ENCODE measurements at regions not wholly inside any gene's neighbourhood (a gene's known extent, or its start where the extent isn't known, plus 50 kb on each side); places are given as distances from the start of the nearest gene placed in this dataset.

- no peaks in the 10 kb centered on the region for H3K4me1 ChIP-seq (ENCODE audit: control insufficient read depth, insufficient read depth, low read length)
- no peaks in the 10 kb centered on the region for H3K9me3 ChIP-seq (ENCODE audit: control insufficient read depth, low read length)
- WGBS = 85% methylated on average over 3 of the region's 3 CpGs
- ATAC-seq (no peak), DNase-seq (no peak)
- no peaks in the 10 kb centered on the region for H3K27me3 ChIP-seq (ENCODE audit: control insufficient read depth, insufficient read depth)
- H3K27ac ChIP-seq (ENCODE audit: low read length) = no peak overlapping the region
- intact Hi-C loops (cut with DNase I) = no loop called here
- no peak overlapping the region for H3K4me3 ChIP-seq (ENCODE audit: low read length)
These were observed 152.4 kb upstream of the SERPINE2 start for GRCh38 chr2:224191465-224191864.

GRCh38 chr2:224190936-224191270 lies 151.8 kb upstream of the SERPINE2 start:
- Histone ChIP-seq H3K9me3 (ENCODE audit: control insufficient read depth, low read length) (no peaks in the 10 kb centered on the region), H3K27me3 (ENCODE audit: control insufficient read depth, insufficient read depth) (no peaks in the 10 kb centered on the region), H3K4me3 (ENCODE audit: low read length) (no peak overlapping the region), H3K4me1 (ENCODE audit: control insufficient read depth, insufficient read depth, low read length) (no peaks in the 10 kb centered on the region), H3K27ac (ENCODE audit: low read length) (no peak overlapping the region)
- intact Hi-C loops (cut with DNase I) = no loop called here
- ATAC-seq = no peak
- 55% methylated on average over 2 of the region's 2 CpGs for WGBS
- DNase-seq = no peak

- H3K9me3 ChIP-seq (ENCODE audit: control insufficient read depth, low read length) = no peaks in the 10 kb centered on the region
- no peak for DNase-seq
- H3K4me3 ChIP-seq (ENCODE audit: low read length) = no peak overlapping the region
- intact Hi-C loops (cut with DNase I) = no loop called here
- no peak for ATAC-seq
- H3K27ac ChIP-seq (ENCODE audit: low read length) = no peak overlapping the region
- H3K4me1 ChIP-seq (ENCODE audit: control insufficient read depth, insufficient read depth, low read length) = no peaks in the 10 kb centered on the region
- no peaks in the 10 kb centered on the region for H3K27me3 ChIP-seq (ENCODE audit: control insufficient read depth, insufficient read depth)
- WGBS = 61% methylated on average over 2 of the region's 2 CpGs
These were observed 151.3 kb upstream of the SERPINE2 start for GRCh38 chr2:224190234-224190935.

GRCh38 chr2:224187220-224187619 lies 148.1 kb upstream of the SERPINE2 start:
- Histone ChIP-seq H3K4me1 (ENCODE audit: control insufficient read depth, insufficient read depth, low read length) (no peaks in the 10 kb centered on the region), H3K27ac (ENCODE audit: low read length) (no peak overlapping the region), H3K27me3 (ENCODE audit: control insufficient read depth, insufficient read depth) (no peaks in the 10 kb centered on the region), H3K9me3 (ENCODE audit: control insufficient read depth, low read length) (no peaks in the 10 kb centered on the region), H3K4me3 (ENCODE audit: low read length) (no peak overlapping the region)
- intact Hi-C loops (cut with DNase I) = no loop called here
- DNase-seq (no peak), ATAC-seq (no peak)
- 96% methylated on average over 1 of the region's 1 CpG for WGBS

GRCh38 chr2:224185023-224185601 lies 146.0 kb upstream of the SERPINE2 start:
- H3K9me3 ChIP-seq (ENCODE audit: control insufficient read depth, low read length) = no peaks in the 10 kb centered on the region
- no peaks in the 10 kb centered on the region for H3K4me1 ChIP-seq (ENCODE audit: control insufficient read depth, insufficient read depth, low read length)
- WGBS = 74% methylated on average over 4 of the region's 4 CpGs
- ATAC-seq = no peak
- no peak overlapping the region for H3K4me3 ChIP-seq (ENCODE audit: low read length)
- H3K27me3 ChIP-seq (ENCODE audit: control insufficient read depth, insufficient read depth) = no peaks in the 10 kb centered on the region
- H3K27ac ChIP-seq (ENCODE audit: low read length) = no peak overlapping the region
- intact Hi-C loops (cut with DNase I) = no loop called here
- DNase-seq = no peak

GRCh38 chr2:224183086-224183485 lies 144.0 kb upstream of the SERPINE2 start:
- H3K9me3 ChIP-seq (ENCODE audit: control insufficient read depth, low read length) = no peaks in the 10 kb centered on the region
- no peak for ATAC-seq
- no peaks in the 10 kb centered on the region for H3K27me3 ChIP-seq (ENCODE audit: control insufficient read depth, insufficient read depth)
- no peaks in the 10 kb centered on the region for H3K4me1 ChIP-seq (ENCODE audit: control insufficient read depth, insufficient read depth, low read length)
- 61% methylated on average over 3 of the region's 3 CpGs for WGBS
- no peak overlapping the region for H3K27ac ChIP-seq (ENCODE audit: low read length)
- DNase-seq = no peak
- H3K4me3 ChIP-seq (ENCODE audit: low read length) = no peak overlapping the region
- intact Hi-C loops (cut with DNase I) = no loop called here

- no peaks in the 10 kb centered on the region for H3K27me3 ChIP-seq (ENCODE audit: control insufficient read depth, insufficient read depth)
- H3K27ac ChIP-seq (ENCODE audit: low read length) = no peak overlapping the region
- intact Hi-C loops (cut with DNase I) = no loop called here
- WGBS = 88% methylated on average over 3 of the region's 3 CpGs
- H3K4me3 ChIP-seq (ENCODE audit: low read length) = no peak overlapping the region
- H3K9me3 ChIP-seq (ENCODE audit: control insufficient read depth, low read length) = no peaks in the 10 kb centered on the region
- no peaks in the 10 kb centered on the region for H3K4me1 ChIP-seq (ENCODE audit: control insufficient read depth, insufficient read depth, low read length)
- ATAC-seq = no peak
- DNase-seq = no peak
These were observed 143.4 kb upstream of the SERPINE2 start for GRCh38 chr2:224182498-224182897.

- WGBS = 89% methylated on average over 6 of the region's 6 CpGs
- no peak for DNase-seq
- ATAC-seq = no peak
- no peak overlapping the region for H3K27ac ChIP-seq (ENCODE audit: low read length)
- intact Hi-C loops (cut with DNase I) = no loop called here
- no peaks in the 10 kb centered on the region for H3K27me3 ChIP-seq (ENCODE audit: control insufficient read depth, insufficient read depth)
- no peaks in the 10 kb centered on the region for H3K9me3 ChIP-seq (ENCODE audit: control insufficient read depth, low read length)
- H3K4me3 ChIP-seq (ENCODE audit: low read length) = no peak overlapping the region
- no peaks in the 10 kb centered on the region for H3K4me1 ChIP-seq (ENCODE audit: control insufficient read depth, insufficient read depth, low read length)
These were observed 142.6 kb upstream of the SERPINE2 start for GRCh38 chr2:224181534-224182155.

- Histone ChIP-seq H3K4me1 (ENCODE audit: control insufficient read depth, insufficient read depth, low read length) (no peaks in the 10 kb centered on the region), H3K27me3 (ENCODE audit: control insufficient read depth, insufficient read depth) (no peaks in the 10 kb centered on the region), H3K27ac (ENCODE audit: low read length) (no peak overlapping the region), H3K9me3 (ENCODE audit: control insufficient read depth, low read length) (no peaks in the 10 kb centered on the region), H3K4me3 (ENCODE audit: low read length) (no peak overlapping the region)
- 64% methylated on average over 4 of the region's 4 CpGs for WGBS
- DNase-seq (peak in 1 of 3 donors; percentile 55), ATAC-seq (peak; percentile 26 to 60)
- intact Hi-C loops (cut with DNase I) = no loop called here
These were observed 141.7 kb upstream of the SERPINE2 start for GRCh38 chr2:224180810-224181209.

- Histone ChIP-seq H3K4me1 (ENCODE audit: control insufficient read depth, insufficient read depth, low read length) (no peaks in the 10 kb centered on the region), H3K27ac (ENCODE audit: low read length) (no peak overlapping the region), H3K9me3 (ENCODE audit: control insufficient read depth, low read length) (no peaks in the 10 kb centered on the region), H3K27me3 (ENCODE audit: control insufficient read depth, insufficient read depth) (no peaks in the 10 kb centered on the region), H3K4me3 (ENCODE audit: low read length) (no peak overlapping the region)
- WGBS = 23% methylated on average over 4 of the region's 4 CpGs
- DNase-seq = peak in 1 of 3 donors; percentile 54
- intact Hi-C loops (cut with DNase I) = no loop called here
- ATAC-seq = no peak
These were observed 139.0 kb upstream of the SERPINE2 start for GRCh38 chr2:224178056-224178455.

GRCh38 chr2:224175538-224175937 lies 136.5 kb upstream of the SERPINE2 start:
- intact Hi-C loops (cut with DNase I) = no loop called here
- H3K4me1 ChIP-seq (ENCODE audit: control insufficient read depth, insufficient read depth, low read length) = no peaks in the 10 kb centered on the region
- ATAC-seq (no peak), DNase-seq (no peak)
- H3K4me3 ChIP-seq (ENCODE audit: low read length) = no peak overlapping the region
- no peaks in the 10 kb centered on the region for H3K9me3 ChIP-seq (ENCODE audit: control insufficient read depth, low read length)
- no peaks in the 10 kb centered on the region for H3K27me3 ChIP-seq (ENCODE audit: control insufficient read depth, insufficient read depth)
- 60% methylated on average over 2 of the region's 2 CpGs for WGBS
- H3K27ac ChIP-seq (ENCODE audit: low read length) = no peak overlapping the region
